ENCODE measurements at regions not wholly inside any gene's neighbourhood (a gene's known extent, or its start where the extent isn't known, plus 50 kb on each side); places are given as distances from the start of the nearest gene placed in this dataset.

DNA sequence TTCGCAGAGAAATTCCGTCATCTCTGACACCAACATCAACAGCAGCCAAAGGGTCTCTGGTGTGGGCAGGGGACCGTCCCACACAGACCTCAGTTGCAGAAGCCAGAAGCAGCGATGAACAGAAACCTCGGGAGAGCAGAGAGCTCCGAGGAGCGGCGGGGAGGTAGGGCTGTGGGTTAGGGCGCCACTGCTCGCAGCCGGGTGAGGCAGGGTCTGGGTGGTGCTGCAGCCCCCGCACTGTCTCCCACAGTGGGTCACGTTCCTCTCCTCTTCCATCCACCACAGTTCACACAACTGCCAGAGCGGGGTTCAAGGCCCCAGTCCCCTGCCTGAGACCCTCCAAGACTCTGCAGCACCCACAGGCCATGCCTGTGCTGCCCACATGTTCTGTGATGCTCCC lies 99.9 kb downstream of the OLFM1 start:
- no peak overlapping the region for H3K27ac ChIP-seq
- H3K4me2 ChIP-seq = no peak overlapping the region
- no peaks in the 10 kb centered on the region for H3K79me2 ChIP-seq
- H3K9me2 ChIP-seq (replicated peaks; ENCODE audit: insufficient read depth) = no peaks in the 10 kb centered on the region
- no peaks in the 10 kb centered on the region for H3K4me1 ChIP-seq (ENCODE audit: insufficient read depth)
- H3K9me3 ChIP-seq (ENCODE audit: low read depth) = no peaks in the 10 kb centered on the region
- no peak for DNase-seq (ENCODE audit: low spot score)
- H3K4me3 ChIP-seq = no peak overlapping the region
- WGBS (ENCODE audit: low lambda C conversion rate, missing lambda C conversion rate) = 80% methylated on average over 14 of the region's 14 CpGs
- H2AFZ ChIP-seq = no peak overlapping the region
- no peaks in the 10 kb centered on the region for H3K36me3 ChIP-seq (replicated peaks; ENCODE audit: insufficient read depth, low read depth)
- TF ChIP-seq, protein P1, sequence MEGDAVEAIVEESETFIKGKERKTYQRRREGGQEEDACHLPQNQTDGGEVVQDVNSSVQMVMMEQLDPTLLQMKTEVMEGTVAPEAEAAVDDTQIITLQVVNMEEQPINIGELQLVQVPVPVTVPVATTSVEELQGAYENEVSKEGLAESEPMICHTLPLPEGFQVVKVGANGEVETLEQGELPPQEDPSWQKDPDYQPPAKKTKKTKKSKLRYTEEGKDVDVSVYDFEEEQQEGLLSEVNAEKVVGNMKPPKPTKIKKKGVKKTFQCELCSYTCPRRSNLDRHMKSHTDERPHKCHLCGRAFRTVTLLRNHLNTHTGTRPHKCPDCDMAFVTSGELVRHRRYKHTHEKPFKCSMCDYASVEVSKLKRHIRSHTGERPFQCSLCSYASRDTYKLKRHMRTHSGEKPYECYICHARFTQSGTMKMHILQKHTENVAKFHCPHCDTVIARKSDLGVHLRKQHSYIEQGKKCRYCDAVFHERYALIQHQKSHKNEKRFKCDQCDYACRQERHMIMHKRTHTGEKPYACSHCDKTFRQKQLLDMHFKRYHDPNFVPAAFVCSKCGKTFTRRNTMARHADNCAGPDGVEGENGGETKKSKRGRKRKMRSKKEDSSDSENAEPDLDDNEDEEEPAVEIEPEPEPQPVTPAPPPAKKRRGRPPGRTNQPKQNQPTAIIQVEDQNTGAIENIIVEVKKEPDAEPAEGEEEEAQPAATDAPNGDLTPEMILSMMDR (IDR thresholded peaks at IDR 0.05; ENCODE audit: poor library complexity) = no peak
- TF ChIP-seq EZH2 (IDR thresholded peaks at IDR 0.05; ENCODE audit: borderline replicate concordance) = no peak
- TF ChIP-seq EZH2phosphoT487 (IDR thresholded peaks at IDR 0.05; ENCODE audit: low read depth, severe bottlenecking, unreplicated experiment) = no peak
- H4K20me1 ChIP-seq (ENCODE audit: insufficient read depth, poor library complexity, severe bottlenecking) = no peaks in the 10 kb centered on the region
- H3K27me3 ChIP-seq = peaks cover 5% of the 10 kb centered on the region

DNA sequence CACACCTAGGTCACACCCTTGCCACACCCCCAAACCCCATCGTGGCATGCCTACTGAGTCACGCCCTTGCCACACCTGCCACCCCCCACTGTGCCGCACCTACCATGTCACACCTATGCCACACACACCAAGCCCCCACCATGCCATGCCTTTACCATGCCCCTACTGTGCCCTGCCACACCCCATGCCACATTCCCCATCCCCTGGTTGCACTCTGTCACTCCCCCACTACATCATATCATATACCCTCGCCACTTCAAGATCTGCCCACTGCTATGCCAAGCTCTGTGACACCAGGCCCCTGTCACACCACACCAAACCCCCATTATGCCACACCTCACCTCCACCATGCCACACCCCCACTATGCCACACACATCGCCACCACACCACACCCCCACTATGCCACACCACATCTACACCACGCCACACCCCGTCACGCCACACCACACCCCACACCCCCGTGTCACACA lies 101.2 kb downstream of the OLFM1 start:
- Histone ChIP-seq H3K27me3 (peaks cover 1% of the 10 kb centered on the region), H3K79me2 (no peaks in the 10 kb centered on the region), H3K9me2 (replicated peaks; ENCODE audit: insufficient read depth) (no peaks in the 10 kb centered on the region), H3K27ac (no peak overlapping the region), H3K4me3 (no peak overlapping the region), H2AFZ (no peak overlapping the region), H3K4me2 (no peak overlapping the region), H3K36me3 (replicated peaks; ENCODE audit: insufficient read depth, low read depth) (no peaks in the 10 kb centered on the region), H4K20me1 (ENCODE audit: insufficient read depth, poor library complexity, severe bottlenecking) (no peaks in the 10 kb centered on the region), H3K9me3 (ENCODE audit: low read depth) (no peaks in the 10 kb centered on the region), H3K4me1 (ENCODE audit: insufficient read depth) (no peaks in the 10 kb centered on the region)
- 94% methylated on average over 4 of the region's 9 CpGs for WGBS (ENCODE audit: low lambda C conversion rate, missing lambda C conversion rate)
- TF ChIP-seq EZH2phosphoT487 (IDR thresholded peaks at IDR 0.05; ENCODE audit: low read depth, severe bottlenecking, unreplicated experiment) (no peak), EZH2 (IDR thresholded peaks at IDR 0.05; ENCODE audit: borderline replicate concordance) (no peak)
- no peak for DNase-seq (ENCODE audit: low spot score)

DNA sequence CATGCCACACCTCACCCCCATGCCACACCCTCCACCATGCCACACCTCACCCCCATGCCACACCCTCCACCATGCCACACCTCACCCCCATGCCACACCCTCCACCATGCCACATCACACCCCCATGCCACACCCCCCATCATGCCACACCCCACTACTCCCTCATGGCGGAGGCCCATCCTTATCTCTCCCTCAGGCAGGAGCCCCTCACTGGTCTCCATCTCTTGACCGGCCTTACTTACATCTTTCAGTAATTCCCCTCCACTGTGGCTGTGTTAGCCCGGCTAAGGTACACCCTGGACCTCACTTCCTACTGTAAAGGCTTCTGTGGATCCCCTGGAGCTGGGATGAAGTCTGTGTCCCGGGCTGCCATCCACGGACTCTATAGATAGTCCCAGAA lies 102.0 kb downstream of the OLFM1 start:
- Histone ChIP-seq H3K4me3 (no peak overlapping the region), H3K9me3 (ENCODE audit: low read depth) (no peaks in the 10 kb centered on the region), H3K4me1 (ENCODE audit: insufficient read depth) (no peaks in the 10 kb centered on the region), H3K4me2 (no peak overlapping the region), H2AFZ (no peak overlapping the region), H3K9me2 (replicated peaks; ENCODE audit: insufficient read depth) (no peaks in the 10 kb centered on the region), H3K27ac (no peak overlapping the region), H3K36me3 (replicated peaks; ENCODE audit: insufficient read depth, low read depth) (no peaks in the 10 kb centered on the region), H3K27me3 (no peaks in the 10 kb centered on the region), H3K79me2 (no peaks in the 10 kb centered on the region), H4K20me1 (ENCODE audit: insufficient read depth, poor library complexity, severe bottlenecking) (no peaks in the 10 kb centered on the region)
- no peak for DNase-seq (ENCODE audit: low spot score)
- 92% methylated on average over 4 of the region's 5 CpGs for WGBS (ENCODE audit: low lambda C conversion rate, missing lambda C conversion rate)
- TF ChIP-seq, protein P1 (IDR thresholded peaks at IDR 0.05; ENCODE audit: poor library complexity) = no peak
- no peak for TF ChIP-seq EZH2phosphoT487 (IDR thresholded peaks at IDR 0.05; ENCODE audit: low read depth, severe bottlenecking, unreplicated experiment)
- no peak for TF ChIP-seq EZH2 (IDR thresholded peaks at IDR 0.05; ENCODE audit: borderline replicate concordance)

DNA sequence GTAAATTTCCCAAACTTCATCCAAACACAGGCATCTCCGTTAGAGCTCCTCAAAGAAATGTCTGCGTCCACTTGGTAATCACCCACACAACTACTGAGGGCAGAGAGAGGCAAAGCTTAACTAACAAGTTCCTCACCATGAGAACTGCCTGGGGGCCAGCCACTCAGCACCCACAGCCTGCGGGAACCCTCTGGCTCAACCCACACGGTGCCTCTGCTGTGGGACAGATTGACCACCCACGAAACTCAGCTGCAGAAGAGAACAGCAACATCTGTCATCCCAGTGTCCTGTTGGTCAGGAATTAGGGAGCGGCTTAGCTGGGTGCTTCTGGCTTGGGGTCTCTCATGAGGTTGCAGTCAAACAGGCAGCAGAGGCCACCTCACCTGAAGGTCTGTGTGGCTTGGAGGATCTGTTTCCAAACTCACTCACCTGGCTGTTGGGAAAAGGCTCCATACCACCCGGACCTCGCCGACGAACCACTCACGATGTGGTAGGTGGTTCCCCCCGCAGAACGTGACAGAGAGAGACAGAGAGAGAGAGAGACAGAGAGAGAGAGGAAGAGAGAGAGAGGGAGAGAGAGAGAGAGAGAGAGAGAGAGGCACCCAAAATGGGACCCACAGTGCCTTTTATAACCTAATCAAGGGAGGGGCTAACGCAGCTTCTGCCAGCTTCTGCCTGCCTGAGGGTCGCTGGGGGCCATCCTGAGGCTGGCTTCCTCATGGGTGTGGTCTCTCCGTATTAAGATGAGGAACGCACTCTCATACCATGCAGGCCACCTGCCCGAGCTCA lies 103.5 kb downstream of the OLFM1 start:
- Histone ChIP-seq H3K27ac (no peak overlapping the region), H3K4me2 (no peak overlapping the region), H4K20me1 (ENCODE audit: insufficient read depth, poor library complexity, severe bottlenecking) (no peaks in the 10 kb centered on the region), H3K27me3 (no peaks in the 10 kb centered on the region), H3K9me3 (ENCODE audit: low read depth) (no peaks in the 10 kb centered on the region), H3K79me2 (no peaks in the 10 kb centered on the region), H3K4me3 (no peak overlapping the region), H3K9me2 (replicated peaks; ENCODE audit: insufficient read depth) (no peaks in the 10 kb centered on the region), H3K4me1 (ENCODE audit: insufficient read depth) (no peaks in the 10 kb centered on the region), H2AFZ (no peak overlapping the region), H3K36me3 (replicated peaks; ENCODE audit: insufficient read depth, low read depth) (no peaks in the 10 kb centered on the region)
- no peak for TF ChIP-seq EZH2 (IDR thresholded peaks at IDR 0.05; ENCODE audit: borderline replicate concordance)
- TF ChIP-seq EZH2phosphoT487 (IDR thresholded peaks at IDR 0.05; ENCODE audit: low read depth, severe bottlenecking, unreplicated experiment) = no peak
- TF ChIP-seq, protein P1 (IDR thresholded peaks at IDR 0.05; ENCODE audit: poor library complexity) = no peak
- WGBS (ENCODE audit: low lambda C conversion rate, missing lambda C conversion rate) = 85% methylated on average over 18 of the region's 18 CpGs
- DNase-seq (ENCODE audit: low spot score) = no peak
